Activated CD4-positive, alpha-beta T cell treated with anti-CD3 and anti-CD28 coated beads, Interleukin-2, Interleukin-6, amounts not matched to agents 100 ng/mL and 50 ng/mL, durations not matched to agents 16 hours and 8 hours (primary cell): ENCODE measurements at regions not wholly inside any gene's neighbourhood (a gene's known extent, or its start where the extent isn't known, plus 50 kb on each side); places are given as distances from the start of the nearest gene placed in this dataset.
A peak's percentile ranks its signal among the peaks of the same experiment; 100 is the strongest.
"Not testable (repeated sequence)": the region's sequence is repeated elsewhere in the genome, so short reads cannot be mapped to it uniquely, and the experiment has no call there.

Source experiments
- DNase-seq: peaks from one replicate; pipeline ENCODE4 v3.0.0-alpha.2; 2020

DNA sequence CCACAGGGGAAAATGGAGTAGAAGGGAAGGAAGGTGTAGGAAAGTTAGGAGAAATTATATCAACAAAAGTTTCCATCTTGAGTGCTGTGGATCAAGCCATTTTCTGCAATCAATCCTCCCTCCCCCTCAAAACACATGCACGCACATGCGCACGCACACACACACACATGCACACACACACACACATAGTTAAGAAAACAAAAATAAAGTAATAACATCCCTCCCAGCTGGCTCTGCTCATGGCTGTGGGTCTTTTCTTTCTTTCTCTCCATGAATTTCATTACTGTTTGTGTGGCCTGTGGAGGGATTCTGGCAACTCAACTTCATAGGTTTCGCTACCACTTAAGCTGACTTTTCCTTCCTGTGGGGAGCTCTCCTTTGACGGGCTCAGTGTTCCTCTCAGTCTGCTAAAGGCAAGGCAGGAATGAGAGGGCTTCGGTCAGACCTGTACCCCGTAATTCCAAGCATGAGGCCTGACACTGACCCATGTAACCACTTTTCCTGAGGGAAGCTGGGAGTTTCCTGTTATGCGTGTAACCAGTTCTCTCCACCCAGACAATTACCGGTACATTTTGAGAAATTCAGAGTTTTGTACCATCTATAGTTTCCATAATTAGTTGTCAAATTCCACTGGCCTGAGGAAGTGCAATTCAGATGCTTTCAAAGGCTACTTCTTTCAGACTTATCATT lies 79.8 kb downstream of the ZNF92 start:
- no peak for DNase-seq

DNA sequence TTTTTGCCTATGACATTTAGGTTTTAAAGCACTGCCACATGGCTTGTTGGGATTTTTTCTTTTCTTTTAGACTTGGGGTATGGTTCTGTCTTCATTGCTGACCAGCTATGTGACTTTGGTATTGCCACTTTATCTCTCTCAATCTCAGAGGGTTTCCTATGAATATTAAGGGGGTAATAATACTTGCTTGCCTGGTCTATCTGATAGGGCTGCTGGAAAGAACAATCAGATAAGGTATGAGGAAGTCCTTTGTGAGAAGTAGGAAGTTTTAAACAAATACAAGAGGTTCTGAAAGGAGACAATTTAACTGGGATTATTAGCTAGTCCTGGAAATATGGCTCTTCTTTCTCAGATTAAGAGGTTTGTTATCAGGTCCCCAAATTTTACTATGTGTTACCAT lies 80.8 kb downstream of the ZNF92 start:
- no peak for DNase-seq

DNA sequence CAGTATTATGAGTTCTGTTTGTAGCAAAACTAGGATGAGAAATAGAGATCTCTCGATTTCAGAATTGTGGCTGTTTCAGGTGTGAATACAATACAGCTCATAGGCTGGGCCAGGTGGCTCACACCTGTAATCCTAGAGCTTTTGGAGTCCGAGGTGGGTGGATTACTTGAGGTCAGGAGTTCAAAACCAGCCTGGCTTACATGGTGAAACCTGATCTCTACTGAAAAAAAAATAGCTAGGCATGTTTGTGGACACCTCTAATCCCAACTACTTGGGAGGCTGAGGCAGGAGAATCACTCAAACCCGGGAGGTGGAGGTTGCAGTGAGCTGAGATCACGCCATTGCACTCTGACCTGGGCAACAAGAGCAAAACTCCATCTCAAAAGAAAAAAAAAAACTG lies 81.4 kb downstream of the ZNF92 start:
- DNase-seq = not testable (repeated sequence)

DNA sequence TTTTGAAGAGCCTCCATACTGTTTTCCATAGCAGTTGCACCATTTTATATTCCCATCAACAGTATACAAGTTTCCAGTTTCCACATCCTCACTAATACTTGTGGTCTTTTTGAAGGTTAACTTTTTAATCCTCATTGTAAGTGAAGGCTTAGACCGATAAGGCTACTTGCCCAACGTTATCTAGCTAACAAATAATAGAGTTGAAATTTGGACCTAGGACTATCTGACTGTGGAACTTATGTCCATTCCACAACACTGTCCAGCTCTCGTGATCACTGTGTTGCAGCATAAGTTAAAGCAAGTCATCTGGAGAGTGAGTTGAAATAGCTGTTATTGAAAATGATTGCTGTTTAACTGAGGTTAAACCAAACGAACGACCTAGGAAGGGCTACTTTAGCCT lies 84.0 kb downstream of the ZNF92 start:
- no peak for DNase-seq

DNA sequence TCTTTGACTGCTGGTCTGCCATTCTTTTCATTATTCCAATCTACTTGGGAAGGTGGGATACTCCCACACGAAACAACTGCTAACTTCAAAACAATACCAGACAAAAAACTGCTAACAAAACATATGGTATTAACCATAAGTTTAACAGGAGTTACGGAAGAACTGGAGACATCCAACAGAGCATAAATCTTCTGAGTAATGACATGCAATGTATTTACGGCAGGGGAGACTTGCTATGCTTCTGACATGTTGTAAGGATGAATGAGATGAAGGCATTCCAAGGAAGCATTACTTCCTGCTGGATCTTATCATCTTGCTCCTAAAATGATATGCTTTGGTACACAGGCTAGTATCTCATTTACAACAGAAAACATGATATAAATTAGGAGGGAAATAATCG lies 85.8 kb downstream of the ZNF92 start:
- no peak for DNase-seq

DNA sequence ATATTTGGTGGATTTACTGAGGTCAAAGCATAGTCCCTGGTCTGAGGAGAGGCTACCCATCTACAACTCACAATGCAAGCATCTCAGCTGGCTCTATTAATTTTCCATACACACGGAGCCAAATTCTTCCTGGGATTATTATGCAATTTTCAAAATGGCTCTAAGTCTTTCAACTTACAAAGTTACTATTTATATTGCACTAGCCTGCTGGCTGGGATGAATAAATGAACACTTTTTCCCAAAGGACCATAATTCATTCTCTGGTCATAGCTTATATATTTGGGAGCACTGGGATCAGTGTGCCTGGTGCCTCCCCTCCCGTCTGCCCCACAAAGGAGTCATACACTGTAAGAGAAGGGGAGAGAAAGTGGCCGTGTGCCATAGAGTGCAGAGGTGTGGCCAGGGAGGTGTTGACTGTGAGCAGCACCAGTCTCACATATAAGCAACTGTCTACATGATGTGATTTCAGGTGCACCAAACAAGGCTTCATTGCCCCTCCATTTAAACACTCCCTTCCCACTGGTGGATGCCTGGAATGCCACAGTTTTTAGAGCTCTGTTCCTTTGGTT lies 88.6 kb downstream of the ZNF92 start:
- no peak for DNase-seq

DNA sequence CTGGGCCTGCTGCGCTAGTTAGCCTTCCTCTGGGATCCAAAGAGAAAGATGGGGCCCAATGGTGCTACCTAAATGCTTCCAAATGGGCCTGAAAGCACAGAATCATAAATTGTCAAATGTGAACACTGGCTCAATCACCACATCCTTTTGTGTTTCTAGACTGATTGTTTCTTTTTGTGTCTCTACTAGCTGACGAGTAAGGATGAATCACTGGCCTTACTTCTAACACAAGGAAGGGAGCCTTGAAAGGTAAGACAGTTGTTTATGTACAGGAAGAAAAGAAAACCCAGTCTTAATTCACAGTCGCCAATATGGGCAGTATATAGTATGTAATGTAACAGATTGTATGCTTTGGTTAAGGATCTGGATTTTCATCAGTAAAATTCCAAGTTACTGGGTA lies 89.5 kb downstream of the ZNF92 start:
- DNase-seq = no peak

DNA sequence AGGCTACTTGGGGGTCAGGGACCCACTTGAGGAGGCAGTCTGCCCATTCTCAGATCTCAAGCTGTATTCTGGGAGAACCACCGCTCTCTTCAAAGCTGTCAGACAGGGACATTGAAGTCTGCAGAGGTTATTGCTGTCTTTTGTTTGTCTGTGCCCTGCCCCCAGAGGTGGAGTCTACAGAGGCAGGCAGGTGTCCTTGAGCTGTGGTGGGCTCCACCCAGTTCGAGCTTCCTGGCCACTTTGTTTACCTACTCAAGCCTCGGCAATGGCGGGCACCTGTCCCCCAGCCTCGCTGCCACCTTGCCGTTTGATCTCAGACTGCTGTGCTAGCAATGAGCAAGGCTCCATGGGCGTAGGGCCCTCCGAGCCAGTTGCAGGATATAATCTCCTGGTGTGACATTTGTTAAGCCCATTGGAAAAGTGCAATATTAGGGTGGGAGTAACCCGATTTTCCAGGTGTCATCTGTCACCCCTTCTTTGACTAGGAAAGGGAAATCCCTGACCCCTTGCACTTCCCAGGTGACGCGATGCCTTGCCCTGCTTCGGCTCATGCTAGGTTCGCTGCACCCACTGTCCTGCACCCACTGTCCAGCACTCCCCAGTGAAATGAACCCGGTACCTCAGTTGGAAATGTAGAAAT lies 96.4 kb downstream of the ZNF92 start:
- DNase-seq = not testable (repeated sequence)

DNA sequence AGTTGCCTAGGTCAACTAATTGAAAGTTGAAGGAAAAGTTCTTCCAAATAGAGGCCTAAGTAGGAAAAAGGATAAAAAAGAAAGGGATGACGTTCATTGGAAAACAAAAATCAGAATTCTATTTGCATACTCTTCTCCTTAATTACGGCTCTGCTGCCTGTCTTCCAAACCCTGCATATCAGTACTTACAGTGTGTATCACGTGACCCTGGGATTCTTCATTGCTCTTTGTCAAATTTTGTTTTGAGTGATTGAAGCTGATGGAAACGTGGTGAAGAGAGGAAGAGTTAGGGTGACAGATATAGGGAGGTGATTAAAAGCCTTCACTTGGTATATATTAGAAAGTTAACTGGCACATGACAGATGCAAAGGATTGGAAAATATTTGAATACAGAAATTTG lies 97.9 kb downstream of the ZNF92 start:
- DNase-seq = no peak

DNA sequence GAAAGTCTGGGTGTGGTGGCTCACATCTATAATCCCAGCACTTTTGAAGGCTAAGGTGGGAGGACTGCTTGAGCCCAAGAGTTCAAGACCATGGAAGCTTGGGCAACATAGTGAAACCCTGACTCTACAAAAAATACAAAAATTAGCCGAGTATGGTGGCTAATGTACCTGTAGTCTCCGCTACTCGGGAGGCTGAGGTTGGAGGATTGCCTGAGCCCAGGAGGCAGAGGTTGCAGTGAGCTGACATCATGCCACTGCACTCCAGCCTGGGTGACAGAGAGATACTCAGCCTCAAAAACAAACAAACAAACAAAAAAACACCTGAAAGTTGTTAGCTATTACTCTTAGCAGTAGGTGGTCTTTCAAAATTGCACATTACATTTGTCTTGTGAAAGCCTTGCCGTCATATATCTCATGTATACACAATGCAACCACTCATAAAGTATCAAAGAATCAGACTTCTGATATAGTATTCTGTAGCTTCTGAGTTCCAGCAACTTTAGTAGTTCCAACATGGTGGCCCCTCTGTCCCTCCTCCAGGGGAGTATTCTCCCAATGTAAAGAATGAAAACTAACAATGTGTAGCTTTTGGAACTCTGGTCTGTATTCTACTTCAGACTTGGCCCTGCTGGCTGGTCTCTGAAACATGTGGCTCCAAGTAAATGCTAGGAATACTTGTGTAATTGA lies 101.5 kb downstream of the ZNF92 start:
- DNase-seq = no peak

DNA sequence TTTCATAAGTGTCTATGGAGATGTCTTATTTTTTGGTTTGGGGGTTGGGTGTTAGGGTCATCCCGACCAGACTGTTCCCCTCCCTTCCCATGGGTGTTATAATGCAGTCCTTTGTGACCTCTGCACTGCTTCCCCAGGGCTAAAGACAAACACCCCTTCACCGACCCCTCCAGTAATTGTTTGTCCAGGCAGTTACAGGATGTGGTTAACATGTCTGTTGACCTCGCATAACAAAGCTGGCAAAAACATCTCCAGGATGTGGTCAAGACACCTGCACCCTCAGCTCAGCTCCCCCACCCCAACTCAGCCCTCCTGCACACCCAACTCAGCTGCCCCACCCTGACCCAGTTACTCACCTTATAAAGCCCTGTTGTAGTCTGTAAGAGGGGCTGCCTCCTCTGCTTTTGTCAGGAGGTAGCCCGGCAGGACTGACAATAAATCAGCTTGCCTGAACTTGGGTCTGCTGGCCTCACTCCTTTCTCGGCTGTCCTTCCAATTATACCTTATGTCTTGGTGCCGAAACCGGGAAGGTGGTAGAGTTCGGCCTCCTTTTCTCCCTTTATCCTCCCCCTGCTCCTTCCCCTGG lies 102.2 kb downstream of the ZNF92 start:
- DNase-seq = peak; percentile 38

DNA sequence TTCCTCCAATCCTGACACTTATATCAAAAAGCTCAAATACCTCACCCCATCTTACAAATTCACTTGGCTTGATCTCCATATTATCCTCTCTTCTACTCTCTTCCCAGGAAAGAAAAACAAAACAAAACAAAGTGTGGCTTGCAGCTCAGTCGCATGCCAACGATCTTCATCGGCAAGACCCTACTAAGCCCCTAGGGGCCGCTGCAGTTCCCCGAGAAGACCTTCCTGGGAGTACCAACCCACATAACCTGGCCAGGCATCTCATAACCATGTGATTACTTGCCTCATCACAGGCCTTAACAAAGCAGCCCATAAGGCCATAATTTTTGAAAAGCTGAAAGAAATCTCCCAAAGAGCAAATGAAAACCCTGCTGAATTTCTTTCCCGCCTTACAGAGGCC lies 103.7 kb downstream of the ZNF92 start:
- peak; percentile 5 for DNase-seq

DNA sequence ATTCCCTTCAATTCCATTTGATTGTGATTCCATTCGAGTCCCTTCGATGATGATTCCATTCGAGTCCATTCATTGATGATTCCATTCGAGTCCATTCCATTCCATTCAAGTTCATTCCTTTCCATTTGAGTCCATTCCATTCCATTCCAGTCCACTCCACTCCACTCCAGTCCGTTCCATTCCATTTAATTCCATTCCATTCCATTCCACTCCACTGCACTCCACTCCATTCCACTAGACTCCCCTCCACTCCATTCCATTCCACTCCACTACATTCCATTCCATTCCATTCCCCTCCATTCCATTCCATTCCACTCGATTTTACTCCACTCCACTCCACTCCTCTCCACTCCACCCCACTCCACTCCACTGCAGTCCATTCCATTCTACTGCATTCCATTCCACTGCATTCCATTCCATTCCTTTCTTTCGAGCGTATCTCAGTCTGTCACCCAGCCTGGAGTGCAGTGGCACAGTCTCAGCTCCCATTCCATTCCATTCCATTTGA lies 115.7 kb downstream of the ZNF92 start:
- DNase-seq = no peak

DNA sequence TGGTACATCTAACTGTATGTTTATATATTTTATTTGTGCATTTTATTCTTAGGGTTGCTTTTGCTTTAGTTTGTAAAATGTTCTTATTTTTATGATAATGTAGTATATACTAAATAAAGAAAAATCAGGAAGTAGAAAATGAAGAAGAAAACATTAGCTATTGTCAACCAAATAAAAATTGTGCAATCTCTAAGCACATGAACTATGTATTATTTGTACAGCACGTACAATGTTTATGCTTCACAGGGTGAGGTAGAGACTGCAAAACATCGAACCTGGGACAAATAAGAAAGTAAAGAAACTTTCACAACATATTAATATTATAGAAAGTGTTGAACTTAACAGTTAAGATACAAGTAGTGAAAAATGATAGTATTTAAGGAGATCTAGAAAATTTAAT lies 123.0 kb downstream of the ZNF92 start:
- not testable (repeated sequence) for DNase-seq

DNA sequence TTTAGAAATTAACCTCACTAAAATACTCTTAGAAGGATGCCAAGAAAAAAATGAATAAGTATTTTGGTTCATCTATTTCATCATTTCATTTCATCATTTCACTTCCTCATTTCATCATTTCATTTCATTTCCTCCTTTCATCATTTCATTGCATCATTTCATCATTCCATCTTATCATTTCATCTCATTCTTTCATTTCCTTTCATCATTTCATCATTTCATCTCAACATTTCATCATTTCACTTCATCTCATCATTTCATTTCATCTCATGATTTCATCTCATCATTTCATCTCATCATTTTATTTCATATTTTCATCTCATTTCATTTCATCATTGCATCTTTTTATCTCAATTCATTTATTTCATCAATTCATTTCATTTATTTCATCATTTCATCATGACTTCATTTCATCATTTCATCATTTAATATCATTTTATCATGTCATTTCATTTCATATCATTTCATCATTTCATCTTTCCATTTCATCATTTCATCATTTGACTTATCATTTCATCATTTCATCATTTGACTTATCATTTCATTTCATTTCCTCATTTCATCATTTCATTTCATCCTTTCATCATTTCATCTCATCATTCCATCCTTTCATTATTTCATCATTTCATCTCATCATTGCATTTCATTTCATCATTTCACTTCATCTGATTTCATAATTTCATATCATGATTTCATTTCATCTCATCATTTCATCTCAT lies 129.9 kb downstream of the ZNF92 start:
- DNase-seq = no peak

DNA sequence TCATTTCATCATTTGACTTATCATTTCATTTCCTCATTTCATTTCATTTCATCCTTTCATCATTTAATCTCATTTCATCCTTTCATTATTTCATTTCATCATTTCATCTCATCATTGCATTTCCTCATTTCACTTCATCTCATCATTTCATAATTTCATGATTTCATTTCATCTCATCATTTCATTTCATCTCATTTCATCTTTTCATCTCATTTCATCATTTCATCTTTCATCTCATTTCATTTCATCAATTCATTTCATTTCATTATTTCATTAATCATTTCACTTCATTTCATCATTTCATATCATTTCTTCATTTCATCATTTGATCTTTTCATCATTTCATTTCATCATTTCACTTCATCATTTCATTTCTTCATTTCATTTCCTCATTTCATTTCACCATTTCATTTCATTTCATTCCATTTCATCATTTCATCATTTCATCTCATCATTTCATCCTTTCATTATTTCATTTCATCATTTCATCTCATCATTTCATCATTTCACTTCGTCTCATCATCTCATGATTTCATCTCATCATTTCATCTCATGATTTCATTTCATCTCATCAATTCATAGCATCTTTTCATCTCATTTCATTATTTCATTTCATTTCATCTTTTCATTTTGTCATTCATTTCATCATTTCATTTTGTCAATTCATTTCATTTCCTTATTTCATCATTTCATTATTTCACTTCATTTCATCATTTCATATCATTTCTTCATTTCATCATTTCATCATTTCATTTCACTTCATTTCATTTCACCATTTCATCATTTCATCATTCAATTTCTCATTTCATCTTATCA lies 131.1 kb downstream of the ZNF92 start:
- not testable (repeated sequence) for DNase-seq

DNA sequence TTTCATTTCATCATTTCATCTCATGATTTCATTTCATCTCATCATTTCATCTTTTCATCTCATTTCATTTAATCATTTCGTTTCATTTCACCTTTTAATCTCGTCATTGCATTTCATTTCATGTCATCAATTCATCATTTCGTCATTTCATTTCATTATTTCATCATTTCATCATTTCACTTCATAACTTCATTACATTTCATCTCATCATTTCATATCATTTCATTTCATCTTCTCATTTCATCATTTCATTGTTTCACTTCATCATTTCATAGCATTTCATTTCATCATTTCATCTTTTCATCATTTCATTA lies 131.6 kb downstream of the ZNF92 start:
- not testable (repeated sequence) for DNase-seq

DNA sequence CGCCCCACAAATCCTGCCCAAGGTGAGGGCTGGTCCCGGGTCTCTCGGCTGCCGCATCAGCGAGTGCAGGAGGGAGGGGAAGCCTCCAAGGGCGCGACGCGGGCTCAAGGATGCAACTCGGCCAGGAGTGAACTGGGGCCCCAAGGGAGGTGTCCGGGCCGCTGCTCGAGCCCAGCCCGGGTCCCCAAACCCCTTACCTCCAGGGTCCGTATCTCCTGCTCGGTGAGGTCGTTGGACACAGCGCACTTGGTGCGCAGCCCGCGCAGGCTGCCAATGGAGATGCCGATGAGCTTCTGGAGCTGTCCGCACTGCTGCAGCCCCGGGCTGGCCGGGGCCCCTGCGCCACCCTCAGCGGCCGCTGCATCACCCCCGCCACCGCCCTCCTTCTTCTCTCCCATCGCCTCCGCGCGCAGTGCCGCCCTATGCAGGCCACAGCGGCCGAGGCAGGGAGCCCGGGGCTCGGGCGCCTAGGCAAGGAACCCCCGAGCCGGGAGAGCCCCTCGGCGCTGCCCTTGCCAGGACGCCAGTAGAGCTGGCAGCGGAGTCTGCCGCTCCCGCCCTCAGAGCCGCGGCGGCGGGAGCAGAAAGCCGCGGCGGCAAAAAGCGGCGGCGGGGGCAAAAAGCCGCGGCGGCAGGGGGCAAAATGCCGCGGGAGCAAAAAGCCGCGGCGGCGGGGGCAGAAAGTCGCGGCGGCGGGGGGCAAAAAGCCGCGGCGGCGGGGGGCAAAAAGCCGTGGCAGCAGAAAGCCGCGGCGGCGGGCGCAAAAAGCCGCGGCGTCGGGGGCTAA lies 135.1 kb downstream of the ZNF92 start:
- not testable (repeated sequence) for DNase-seq

DNA sequence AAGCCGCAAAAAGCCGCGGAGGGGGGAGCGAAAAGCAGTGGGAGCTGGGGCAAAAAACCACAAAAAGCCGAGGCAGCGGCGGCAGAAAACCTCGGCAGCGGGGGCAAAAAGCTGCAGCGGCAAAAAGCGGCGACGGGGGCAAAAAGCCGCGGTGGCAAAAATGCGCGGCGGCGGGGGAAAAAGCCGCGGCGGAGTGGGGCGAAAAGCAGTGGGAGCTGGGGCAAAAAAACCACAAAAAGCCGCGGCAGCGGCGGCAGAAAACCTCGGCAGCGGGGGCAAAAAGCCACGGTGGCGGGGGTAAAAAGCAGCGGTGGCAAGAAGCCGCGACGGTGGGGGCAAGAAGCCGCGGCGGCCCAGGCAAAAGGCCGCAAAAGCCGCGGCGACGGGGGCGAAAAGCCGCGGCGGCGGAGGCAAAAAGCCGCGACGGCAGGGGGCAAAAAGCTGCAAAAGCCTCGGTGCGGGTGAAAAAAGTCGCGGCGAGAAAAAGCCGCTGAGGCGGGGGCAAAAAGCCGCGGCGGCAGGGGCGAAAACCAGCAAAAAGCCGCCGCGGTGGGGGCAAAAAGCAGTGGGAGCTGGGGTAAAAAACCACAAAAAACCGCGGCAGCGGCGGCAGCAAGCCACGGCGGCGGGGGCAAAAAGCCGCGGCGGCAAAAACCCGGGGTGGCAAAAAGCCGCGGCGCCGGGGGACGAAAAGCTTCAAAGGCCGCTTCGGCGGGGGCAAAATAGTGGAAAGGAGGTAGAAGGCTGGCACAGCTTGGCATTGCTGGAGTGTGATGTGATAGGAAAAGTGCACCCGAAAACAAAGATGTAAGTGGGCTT lies 135.9 kb downstream of the ZNF92 start:
- no peak for DNase-seq

DNA sequence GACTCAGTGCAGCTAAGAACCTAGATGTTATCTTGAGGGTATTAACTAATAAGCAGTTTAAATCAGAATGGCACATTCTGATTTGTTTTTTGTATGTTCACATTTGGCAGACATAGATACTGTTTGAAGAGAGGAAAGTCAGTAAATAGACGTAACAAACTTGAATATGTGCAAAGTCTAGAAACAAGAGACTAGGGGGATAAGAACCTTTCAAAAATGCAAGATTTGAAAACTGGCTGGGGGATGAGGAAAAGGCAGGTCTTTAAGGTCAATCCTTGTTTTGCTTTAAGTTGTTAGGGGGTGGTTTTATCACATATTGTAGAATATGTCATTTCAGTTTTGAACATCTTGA lies 136.5 kb downstream of the ZNF92 start:
- not testable (repeated sequence) for DNase-seq
